Brain microvascular endothelial cell (primary cell): ENCODE measurements at regions not wholly inside any gene's neighbourhood (a gene's known extent, or its start where the extent isn't known, plus 50 kb on each side); places are given as distances from the start of the nearest gene placed in this dataset.
A peak's percentile ranks its signal among the peaks of the same experiment; 100 is the strongest.

ENCODE experiments used
- DNase-seq: peaks from one replicate; pipeline ENCODE4 v3.0.0-alpha.2; 2020
- H3K27ac ChIP-seq: fragments of 250-450 bp; sonication (Bioruptor Pico); 2 replicates; pipeline ENCODE4 v1.5.1; 2020; ENCODE audit warnings: mild to moderate bottlenecking, moderate library complexity
- H3K27me3 ChIP-seq: fragments of 250-450 bp; sonication (Bioruptor Pico); replicated peaks from 2 replicates; pipeline ENCODE4 v1.5.1; 2020; ENCODE audit warnings: mild to moderate bottlenecking
- H3K36me3 ChIP-seq: fragments of 250-450 bp; sonication (Bioruptor Pico); replicated peaks from 2 replicates; pipeline ENCODE4 v1.5.1; 2020; ENCODE audit warnings: mild to moderate bottlenecking
- H3K4me3 ChIP-seq: 2 replicates; pipeline ENCODE4 v1.5.1; 2011; ENCODE audit warnings: low read depth, mild to moderate bottlenecking, control low read depth, low read length, moderate library complexity
- in situ Hi-C: cut with HindIII; loops from 2 replicates; pipeline ENCODE4 v1.10.0; 2017; ENCODE audit warnings: low sequenced_read_pairs, low pct_ligation_motif_present
- TF ChIP-seq, protein P1 (sequence below): IDR thresholded peaks from 2 replicates; pipeline ENCODE4 v1.5.1; 2011; ENCODE audit warnings: low read depth, mild to moderate bottlenecking, moderate library complexity, low read length, control low read depth, inconsistent platforms; ENCODE audit errors: missing control alignments

DNA sequence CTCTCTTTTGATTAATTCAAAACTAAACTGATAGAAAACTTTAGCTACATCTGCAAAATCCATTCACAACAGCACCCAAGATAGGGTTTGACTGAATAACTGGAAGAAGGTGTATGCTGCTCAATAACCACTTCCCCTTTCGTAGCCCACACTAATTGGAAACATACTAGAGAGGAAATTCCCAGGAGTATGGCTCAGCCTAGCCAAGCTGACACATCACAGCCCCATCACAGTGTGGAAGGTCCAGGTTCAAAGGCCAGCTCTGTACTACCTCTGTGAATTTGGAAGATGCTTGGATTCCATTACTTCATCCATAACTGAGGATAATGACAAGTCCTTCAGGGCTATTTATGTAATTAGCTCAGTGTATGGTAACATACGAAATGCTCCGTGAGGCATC, 185.4 kb downstream of the FBXO15 start:
- Histone ChIP-seq H3K36me3 (no peaks in the 10 kb centered on the region), H3K27me3 (no peaks in the 10 kb centered on the region), H3K4me3 (no peak overlapping the region), H3K27ac (no peak overlapping the region)
- in situ Hi-C loops: no loop called here
- peak; percentile 22 for DNase-seq
- TF ChIP-seq, protein P1, sequence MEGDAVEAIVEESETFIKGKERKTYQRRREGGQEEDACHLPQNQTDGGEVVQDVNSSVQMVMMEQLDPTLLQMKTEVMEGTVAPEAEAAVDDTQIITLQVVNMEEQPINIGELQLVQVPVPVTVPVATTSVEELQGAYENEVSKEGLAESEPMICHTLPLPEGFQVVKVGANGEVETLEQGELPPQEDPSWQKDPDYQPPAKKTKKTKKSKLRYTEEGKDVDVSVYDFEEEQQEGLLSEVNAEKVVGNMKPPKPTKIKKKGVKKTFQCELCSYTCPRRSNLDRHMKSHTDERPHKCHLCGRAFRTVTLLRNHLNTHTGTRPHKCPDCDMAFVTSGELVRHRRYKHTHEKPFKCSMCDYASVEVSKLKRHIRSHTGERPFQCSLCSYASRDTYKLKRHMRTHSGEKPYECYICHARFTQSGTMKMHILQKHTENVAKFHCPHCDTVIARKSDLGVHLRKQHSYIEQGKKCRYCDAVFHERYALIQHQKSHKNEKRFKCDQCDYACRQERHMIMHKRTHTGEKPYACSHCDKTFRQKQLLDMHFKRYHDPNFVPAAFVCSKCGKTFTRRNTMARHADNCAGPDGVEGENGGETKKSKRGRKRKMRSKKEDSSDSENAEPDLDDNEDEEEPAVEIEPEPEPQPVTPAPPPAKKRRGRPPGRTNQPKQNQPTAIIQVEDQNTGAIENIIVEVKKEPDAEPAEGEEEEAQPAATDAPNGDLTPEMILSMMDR: no peak

- no peak overlapping the region for H3K27ac ChIP-seq
- no peaks in the 10 kb centered on the region for H3K27me3 ChIP-seq
- no peak for DNase-seq
- H3K4me3 ChIP-seq: no peak overlapping the region
- TF ChIP-seq, protein P1: no peak
- no peaks in the 10 kb centered on the region for H3K36me3 ChIP-seq
- in situ Hi-C loops: no loop called here
Observed at GRCh38 chr18:73961804-73962203, 185.8 kb downstream of the FBXO15 start.

DNA sequence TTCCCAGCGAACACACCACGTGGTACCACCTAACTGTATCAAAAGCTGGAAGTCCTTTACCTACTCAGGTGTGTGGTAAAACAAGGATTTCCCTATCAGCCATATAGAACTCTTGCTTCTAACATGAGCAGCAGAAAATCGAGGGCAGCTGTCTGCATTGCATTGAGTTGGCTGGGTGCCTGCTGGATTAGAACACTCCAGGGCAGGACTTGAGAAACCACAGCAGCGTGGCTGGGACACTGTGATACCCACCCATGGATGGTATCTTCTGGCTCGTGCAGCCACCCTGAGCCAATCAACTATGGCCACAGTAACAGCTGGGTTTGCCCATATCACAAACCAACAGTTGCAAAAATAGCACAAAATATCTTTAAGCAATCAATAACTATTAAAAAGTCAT, 188.3 kb downstream of the FBXO15 start:
- no peak overlapping the region for H3K4me3 ChIP-seq
- H3K27me3 ChIP-seq: no peaks in the 10 kb centered on the region
- H3K36me3 ChIP-seq: no peaks in the 10 kb centered on the region
- TF ChIP-seq, protein P1: no peak
- no peak overlapping the region for H3K27ac ChIP-seq
- in situ Hi-C loops: no loop called here
- DNase-seq: no peak

GRCh38 chr18:73954268-73954667, 193.4 kb downstream of the FBXO15 start:
- TF ChIP-seq, protein P1: no peak
- Histone ChIP-seq H3K4me3 (no peak overlapping the region), H3K27me3 (no peaks in the 10 kb centered on the region), H3K27ac (no peak overlapping the region), H3K36me3 (no peaks in the 10 kb centered on the region)
- in situ Hi-C loops: no loop called here
- DNase-seq: no peak

DNA sequence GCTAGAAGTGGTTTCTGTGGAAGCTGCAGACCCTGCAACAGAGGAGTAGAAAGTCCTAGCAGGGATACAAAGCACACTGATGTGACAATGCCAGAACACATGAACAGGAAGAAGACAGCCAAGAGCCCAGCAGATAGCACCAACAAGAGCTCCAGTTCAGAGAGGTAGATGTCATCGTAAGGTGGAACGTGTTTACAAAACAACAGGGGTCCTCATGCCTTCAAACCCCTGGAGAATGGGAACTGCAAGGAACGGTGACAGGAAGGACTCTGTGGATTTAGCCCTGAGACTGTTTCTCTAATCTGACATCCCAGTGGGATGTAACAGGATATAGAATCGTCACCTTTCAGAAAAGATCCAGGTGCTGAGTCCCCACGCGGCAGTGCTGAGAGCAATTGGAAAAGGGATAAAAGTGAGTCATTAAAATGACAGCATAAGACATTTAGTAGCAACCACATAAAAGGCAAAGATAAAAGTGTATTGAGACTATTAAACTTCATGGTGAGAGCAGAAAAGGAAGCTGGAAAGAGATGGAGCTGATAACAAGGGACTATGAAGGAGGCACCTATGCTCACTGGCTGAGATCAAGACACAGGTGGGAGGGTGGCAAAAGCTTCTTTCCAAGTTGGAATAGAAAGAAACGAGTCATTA, 195.2 kb downstream of the FBXO15 start:
- H3K4me3 ChIP-seq: no peak overlapping the region
- in situ Hi-C loops: no loop called here
- no peaks in the 10 kb centered on the region for H3K36me3 ChIP-seq
- no peaks in the 10 kb centered on the region for H3K27me3 ChIP-seq
- TF ChIP-seq, protein P1: no peak
- H3K27ac ChIP-seq: no peak overlapping the region
- no peak for DNase-seq

DNA sequence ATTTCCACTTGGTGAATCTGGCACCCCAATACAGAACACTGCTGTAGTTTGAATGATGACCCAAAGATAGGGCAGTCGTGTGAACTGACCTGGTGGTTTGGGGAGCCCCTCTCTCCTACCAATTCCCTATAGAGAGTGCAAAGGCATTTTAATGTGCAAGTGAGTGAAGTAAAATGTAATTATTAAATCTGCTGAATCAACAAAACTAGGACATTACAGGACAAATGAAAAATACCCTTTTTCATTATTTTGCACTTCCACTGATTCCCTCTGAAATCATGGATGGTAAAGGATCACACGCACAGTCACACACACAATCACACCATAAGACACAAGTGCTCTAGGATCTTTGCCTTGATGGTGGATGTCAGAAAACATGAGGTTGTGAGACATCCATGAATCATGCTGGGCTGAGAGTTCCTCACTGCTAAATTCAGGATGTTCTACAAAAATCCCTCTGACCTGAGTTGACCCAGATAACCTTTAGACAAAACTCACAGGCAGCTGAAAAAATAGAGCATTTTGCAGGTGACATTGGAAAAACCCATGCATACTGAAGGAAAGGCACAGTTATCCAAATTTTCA, 197.4 kb downstream of the FBXO15 start:
- in situ Hi-C loops: no loop called here
- TF ChIP-seq, protein P1: no peak
- Histone ChIP-seq H3K27ac (no peak overlapping the region), H3K4me3 (no peak overlapping the region), H3K36me3 (no peaks in the 10 kb centered on the region), H3K27me3 (no peaks in the 10 kb centered on the region)
- no peak for DNase-seq
